Activated CD4-positive, alpha-beta T cell treated with anti-CD3 and anti-CD28 coated beads, Interleukin-2, amount 50 U/mL, for 16 hours (primary cell): ENCODE measurements at regions not wholly inside any gene's neighbourhood (a gene's known extent, or its start where the extent isn't known, plus 50 kb on each side); places are given as distances from the start of the nearest gene placed in this dataset.
A peak's percentile ranks its signal among the peaks of the same experiment; 100 is the strongest.
"Not testable (repeated sequence)": the region's sequence is repeated elsewhere in the genome, so short reads cannot be mapped to it uniquely, and the experiment has no call there.

Source experiments
- DNase-seq: peaks from one replicate; pipeline ENCODE4 v3.0.0-alpha.2; 2020

DNA sequence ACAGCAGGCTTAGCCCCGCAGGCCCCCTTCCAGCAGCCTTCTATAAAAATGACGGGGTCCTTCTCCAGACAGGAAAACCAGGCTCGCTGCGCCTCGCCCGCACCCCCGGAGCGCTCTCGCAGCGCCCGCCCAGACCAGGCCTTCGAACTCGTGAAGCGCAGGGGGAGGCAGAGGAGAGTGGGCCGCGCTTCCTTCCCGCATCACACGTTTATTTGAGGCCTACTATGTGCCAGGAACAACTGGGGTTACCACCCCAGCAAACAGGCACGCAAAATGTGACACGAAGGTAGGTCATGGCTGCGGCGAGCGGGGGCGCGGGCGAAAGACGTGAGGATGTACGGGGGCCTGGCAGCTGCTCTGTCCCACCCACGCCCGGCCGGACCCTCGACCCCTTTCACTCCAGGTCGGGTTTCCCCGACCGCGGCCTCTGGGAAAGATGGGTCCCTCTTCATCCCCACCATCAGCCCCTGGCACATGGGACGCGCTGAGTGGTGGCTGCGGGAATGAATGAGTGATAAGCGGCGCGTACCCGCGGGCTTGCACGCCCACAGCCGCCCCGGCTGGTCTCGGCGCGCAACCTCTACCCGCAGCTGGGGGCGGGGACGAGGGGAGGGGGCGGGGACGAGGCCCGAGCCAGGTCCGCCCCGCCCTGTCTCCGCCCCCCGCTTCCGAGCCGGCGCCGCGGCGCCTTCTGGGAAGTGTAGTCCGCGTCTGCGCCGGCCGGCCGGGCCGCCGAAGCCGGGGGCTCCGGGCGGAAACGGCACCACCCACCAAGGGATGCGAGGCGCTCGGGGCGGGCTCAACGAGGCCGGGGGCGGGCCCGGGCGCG lies 59.1 kb downstream of the ZNF467 start:
- DNase-seq: peak; percentile 93

GRCh38 chr7:149713731-149714068 lies 59.7 kb downstream of the ZNF467 start:
- DNase-seq: no peak

- DNase-seq: no peak
These were observed 60.2 kb downstream of the ZNF467 start for GRCh38 chr7:149713061-149713730.

DNA sequence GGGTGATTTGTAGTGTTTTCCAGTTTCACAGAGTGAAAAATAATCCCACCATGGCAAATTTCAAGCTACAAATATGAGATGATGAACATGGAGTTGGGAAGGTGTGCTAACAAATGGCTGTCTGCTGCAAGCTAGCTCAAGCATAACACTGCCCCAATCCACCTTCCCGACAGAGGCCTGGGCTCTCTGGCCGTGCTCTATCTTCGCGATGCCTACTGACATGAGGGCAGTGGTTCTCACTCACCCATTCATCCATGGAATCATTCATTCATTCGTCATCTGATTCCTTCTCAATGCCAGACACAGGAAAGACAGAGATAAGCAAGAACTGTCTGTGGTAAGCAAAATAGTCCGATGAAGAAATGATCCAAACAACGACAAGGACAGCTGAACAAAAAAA lies 65.4 kb downstream of the ZNF467 start:
- no peak for DNase-seq

DNA sequence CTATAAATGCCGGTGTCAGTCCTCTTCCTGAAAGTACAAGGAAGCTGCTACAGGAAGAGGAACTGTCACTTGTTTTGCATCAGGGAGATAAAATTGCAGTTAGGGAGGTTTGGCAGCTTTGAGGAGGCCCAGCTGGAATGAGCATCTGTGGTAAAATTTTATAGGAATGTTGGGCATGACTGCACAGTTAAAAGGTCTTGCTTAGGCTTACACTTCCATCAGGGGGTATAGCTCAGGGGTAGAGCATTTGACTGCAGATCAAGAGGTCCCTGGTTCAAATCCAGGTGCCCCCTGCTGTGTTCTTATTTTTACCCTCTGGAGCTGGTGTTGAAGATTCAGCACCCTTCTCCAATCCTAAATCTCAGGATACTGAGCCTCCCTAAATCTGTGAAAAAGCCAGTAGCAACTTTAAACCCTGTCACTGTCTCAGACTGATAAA lies 65.9 kb downstream of the ZNF467 start:
- no peak for DNase-seq

DNA sequence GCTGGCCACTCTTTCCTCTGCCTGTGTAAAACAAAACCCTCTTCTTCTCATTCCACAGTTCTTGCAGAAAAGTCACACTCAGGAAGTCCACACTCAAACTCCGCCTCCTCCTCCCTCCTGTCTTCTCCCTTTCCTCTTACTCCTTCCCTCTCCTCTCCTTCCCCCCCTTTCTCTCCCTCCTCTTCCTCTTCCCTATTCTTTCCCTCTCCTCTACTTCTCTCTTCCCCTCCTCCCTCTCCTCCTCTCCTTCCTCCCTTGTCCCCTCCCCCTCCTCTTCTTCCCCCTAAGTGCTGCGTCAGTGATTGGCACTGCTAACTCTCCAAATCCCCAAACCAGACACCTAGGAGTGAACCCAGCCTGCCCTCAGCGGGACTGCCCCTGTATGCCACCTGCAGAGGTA lies 67.0 kb downstream of the ZNF467 start:
- DNase-seq: no peak

- DNase-seq: no peak
These were observed 68.9 kb downstream of the ZNF467 start for GRCh38 chr7:149704507-149704906.

DNA sequence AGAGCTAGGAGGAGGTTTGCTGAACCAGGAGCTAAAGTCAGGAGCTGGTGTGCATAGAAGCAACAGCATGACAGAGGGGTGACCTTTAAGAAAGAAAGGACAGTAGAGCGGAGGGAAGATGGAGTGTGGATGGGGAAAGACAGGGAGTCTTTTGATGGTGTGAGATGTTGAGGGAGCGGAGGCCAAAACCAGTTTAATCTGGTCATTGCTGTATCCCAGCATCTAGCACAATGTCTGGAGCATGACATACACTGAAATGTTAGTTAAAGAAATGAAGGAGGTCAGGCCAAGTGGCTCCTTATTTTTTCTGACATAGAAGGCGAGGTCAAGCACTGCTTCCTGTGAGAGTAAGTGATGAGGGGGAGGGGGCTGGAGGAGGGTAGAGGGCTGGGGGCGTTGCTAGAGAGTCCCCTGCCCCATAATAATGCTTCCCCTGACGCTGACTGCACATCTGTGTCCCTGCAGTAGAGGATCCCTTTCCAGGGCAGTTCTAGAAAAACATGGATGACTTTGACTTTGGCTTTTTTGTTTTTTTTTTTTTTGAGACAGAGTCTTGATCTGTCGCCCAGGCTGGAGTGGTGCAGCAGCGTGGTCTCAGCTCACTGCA lies 70.2 kb downstream of the ZNF467 start:
- no peak for DNase-seq

DNA sequence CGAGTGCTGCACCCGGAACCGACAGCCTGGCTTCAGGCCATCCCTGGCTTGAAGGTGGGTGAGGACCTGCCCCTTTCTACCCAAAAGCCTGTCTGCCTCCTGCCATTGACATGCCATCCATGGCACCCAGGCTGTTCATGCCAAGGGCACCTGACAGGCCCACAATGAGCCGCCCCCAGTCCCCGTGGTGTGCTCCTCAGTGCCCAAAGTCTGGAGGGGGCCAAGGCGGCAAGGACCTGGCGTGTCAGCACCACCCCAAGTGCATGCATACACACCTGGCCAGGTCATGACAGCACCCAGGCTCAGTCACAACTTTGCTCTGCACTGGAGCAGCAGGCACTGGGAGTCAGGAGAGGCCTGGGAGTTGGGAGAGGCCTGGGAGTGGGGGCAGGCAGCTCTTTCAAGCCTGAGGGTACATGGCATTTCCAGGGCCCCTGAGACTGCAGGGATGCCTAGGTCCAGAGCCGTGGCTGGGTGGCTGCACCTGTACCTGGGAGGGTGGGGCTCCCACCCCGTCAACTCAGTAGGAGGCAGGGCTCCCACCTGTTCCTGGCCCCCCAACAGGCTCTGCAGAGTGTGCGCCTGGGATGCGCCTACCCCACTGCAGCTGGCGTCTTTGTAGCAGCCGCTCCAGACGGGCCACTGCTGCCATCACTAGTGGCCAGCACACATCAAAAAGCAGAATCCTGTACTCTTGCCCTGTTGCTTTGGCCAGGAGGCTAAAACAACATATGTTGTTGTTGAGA lies 71.7 kb downstream of the ZNF467 start:
- DNase-seq: no peak

- not testable (repeated sequence) for DNase-seq
These were observed 75.6 kb downstream of the ZNF467 start for GRCh38 chr7:149697767-149698166.

DNA sequence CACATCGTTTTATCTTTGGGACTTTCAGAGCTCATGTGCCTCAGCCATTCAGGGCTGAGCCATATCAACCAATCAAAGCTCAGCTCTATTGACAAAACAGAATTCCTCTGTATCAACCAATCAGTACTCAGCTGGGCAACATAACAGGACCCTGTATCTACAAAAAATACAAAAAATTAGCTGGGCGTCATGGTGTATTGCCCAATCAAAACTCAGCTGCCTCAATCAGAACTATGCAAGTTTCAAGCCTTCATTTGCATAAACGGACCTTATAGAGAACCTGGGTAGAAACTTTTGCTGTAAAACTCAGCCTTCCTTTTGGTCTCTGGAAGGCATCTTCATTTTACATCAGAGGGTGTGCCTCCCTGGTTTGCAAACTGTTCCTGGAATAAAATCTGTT lies 77.1 kb downstream of the ZNF467 start:
- DNase-seq: no peak

DNA sequence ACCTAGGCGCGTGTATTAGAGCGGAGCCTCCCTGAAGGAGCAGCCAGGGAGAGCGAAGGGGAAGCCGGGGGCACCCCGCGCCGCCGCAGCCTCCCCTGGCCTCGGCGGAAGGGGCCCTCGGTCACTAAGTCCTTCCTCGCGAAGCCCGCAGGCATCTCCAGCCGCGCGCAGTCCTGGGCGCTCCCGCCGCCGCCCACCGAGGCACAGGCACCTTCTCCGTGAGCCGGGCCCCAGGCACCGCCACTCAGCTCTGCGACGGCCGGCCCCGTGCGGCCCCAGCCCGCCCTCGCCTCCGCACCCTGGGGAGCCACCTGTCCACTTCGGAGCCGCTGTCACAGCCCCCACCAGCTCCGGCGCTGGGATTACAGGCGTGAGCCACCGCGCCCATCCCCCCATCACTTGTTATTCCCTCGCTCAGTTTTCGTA lies 80.8 kb downstream of the ZNF467 start:
- DNase-seq: no peak

GRCh38 chr7:149692056-149692455 lies 81.3 kb downstream of the ZNF467 start:
- DNase-seq: no peak

DNA sequence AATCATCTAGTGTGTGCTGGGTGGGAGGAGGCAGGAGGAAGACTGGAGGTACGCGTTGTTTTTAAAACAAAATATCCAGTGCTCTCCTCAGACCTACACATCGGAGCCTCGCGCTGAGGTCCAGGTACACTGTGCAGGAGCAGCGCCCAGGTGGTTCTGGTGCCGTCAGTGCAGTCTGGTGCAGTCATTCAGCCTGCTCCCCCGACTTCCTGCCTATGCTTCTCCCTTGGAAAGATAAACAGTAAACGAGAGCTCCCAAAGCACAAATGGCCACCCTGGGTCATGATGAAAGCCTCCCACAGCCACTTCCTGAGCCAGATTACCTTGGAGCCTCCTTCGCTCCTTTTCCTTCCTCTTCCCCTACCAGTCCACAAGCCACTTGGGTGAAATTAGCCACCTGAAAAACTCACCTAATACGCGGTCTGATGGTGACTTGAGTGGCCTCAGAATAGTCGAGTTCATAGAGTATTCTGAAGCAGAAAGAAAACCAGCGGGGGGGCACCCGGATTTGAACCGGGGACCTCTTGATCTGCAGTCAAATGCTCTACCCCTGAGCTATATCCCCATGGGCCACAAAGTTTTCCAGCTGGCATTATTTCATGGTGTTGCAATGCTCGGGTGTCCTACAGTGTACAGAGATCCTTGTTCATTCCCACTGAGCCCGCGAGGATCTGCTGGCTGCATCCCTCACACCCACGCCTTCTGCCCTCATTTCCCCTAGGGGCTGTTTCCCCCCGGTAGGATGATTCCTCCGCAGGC lies 82.5 kb downstream of the ZNF467 start:
- peak; percentile 48 for DNase-seq

DNA sequence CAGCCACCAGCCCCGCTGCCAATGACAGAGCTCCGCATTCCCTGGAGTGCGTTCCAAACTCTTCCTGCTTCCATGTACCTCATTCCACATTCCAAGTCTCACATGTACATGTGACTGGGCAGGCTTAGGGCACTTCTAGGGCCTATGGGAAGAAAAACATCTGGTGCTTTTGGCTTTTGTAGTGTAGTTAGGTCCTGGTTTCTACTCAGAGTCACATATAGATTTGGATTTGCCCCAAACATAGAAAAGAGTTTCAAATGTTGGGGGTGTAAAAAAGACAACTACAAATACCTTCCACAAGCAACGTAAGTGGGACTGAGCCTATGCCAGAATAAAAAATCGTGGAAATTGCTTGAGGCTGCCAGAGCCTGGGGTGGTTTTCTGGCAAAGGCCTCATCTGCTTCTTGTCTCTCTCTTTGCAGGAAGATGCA lies 84.1 kb downstream of the ZNF467 start:
- DNase-seq: no peak

DNA sequence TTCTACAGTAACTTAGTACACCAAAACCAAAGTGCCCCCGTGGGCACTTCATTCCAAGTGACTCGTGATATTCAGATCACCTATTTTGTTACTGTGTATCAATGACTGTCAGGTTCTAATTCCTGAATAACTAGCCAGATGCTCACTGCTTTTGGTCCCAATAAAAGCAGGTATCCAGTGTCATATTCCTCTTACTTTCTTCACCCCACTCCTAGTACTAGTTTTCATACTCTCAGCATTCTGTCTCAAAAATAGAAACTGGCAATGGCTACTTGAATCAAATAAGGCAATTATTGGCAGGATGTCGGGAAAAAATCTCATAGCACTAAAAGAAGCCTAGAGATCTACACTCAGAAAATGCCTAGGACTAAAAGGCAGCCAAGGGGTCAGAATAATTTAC lies 84.6 kb downstream of the ZNF467 start:
- no peak for DNase-seq

DNA sequence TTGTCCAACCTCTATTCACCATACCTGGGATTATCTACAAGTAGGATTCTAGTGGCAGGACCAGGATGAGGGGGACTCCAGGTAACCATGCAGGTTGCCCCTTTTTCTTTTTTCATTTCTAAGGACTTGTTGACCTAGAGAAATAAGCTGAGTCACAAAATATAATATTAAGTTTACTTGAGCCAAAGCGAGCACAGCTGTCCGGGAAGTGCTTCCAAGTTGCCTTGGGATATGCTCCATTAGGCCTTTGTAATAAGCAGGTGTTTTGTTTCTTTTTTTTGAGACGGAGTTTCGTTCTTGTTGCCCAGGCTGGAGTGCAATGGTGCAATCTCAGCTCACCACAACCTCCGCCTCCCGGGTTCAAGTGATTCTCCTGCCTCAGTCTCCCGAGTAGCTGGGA lies 85.6 kb downstream of the ZNF467 start:
- DNase-seq: not testable (repeated sequence)

DNA sequence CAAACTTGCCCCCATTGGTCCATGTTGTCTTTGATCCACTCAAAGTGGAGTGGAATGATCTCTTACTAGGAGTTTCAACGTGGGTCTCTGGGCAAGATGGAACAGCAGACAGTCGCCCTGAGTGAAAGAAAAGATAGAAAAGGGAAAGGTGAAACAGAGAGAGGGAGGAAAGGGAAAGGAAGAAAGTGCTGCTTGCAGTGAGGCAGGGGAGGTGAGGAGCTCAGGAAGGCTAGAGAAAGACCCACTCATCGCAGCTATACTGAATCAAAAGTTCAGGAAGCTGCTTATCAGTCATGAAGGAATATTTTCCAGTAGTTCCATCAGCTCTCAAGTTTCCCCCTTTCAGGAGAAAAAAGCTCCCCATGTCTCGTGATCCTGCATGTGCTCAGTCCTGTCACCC lies 86.9 kb downstream of the ZNF467 start:
- no peak for DNase-seq

DNA sequence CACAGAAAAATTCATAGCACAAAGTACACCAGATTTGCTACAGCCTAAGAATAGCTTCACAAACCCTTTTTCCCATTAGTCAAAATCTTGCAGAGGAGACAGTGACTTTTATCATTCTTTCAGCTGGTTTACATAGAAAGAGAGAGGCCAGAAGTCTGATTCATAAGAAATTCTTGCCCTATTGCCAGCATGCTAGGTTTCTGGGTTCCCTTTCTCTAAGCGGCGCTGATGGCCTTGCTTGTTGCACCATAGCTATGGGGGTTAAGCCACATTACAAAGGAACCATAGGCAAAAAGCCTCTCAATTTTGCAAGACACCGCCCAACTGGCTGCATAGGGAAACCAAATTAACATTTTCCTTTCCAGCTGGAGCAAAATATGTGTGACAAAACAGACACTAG lies 87.4 kb downstream of the ZNF467 start:
- DNase-seq: no peak

- DNase-seq: no peak
These were observed 87.9 kb downstream of the ZNF467 start for GRCh38 chr7:149685455-149685854.

DNA sequence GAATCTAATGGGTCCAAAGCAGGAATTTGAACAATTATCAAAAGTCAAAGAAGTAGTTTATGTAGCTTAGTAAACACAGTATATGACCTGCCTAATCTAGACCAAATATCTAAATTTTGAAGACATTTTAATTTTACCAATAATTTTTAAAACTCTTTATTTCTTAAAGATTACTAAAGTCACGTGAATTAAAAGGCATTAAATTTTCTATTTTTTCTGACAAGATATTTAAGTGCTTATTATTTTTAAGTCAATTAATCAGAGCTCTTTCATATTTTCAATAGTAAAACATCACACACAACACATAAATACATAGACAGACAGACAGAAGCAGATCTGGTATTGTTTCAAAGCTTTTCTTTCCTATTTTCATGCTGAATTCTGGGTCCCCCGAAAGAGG lies 89.5 kb downstream of the ZNF467 start:
- no peak for DNase-seq

DNA sequence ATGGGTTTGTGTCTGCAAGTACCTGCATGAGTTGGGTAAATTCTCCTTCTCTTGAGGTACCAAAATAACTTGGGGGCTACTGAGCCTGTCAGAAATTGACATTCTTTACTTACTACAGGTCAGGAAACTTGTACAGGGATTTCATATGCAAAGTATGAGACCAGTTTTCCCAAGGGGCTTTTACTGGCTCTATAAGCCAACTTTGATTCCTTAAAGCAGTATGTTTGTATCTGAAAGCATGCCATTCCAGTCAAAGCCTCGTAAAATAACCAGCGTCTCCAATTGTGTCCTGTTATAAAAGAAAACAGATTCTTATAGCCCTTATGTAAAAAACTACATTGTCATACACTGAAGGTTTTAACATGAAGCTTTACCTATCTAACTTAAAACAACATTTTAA lies 90.2 kb downstream of the ZNF467 start:
- no peak for DNase-seq

GRCh38 chr7:149682038-149682437 lies 91.3 kb downstream of the ZNF467 start:
- DNase-seq: no peak
